Stimulated activated CD4-positive, alpha-beta T cell treated with anti-CD3 and anti-CD28 coated beads, TNF-alpha, amount 100 ng/mL, for 1 hour (primary cell): ENCODE measurements at regions not wholly inside any gene's neighbourhood (a gene's known extent, or its start where the extent isn't known, plus 50 kb on each side); places are given as distances from the start of the nearest gene placed in this dataset.
"Not testable (repeated sequence)": the region's sequence is repeated elsewhere in the genome, so short reads cannot be mapped to it uniquely, and the experiment has no call there.

Source experiments
- DNase-seq, 3 donors: peaks; one replicate each; pipeline ENCODE4 v3.0.0-alpha.2; 2020; ENCODE audit warnings: low read depth in 3 of 3, low spot score in 1 of 3

- no peak for DNase-seq
Measured at GRCh38 chr2:173467751-173468150, 113.1 kb downstream of the CDCA7 start.

GRCh38 chr2:173468266-173468793 lies 113.7 kb downstream of the CDCA7 start:
- DNase-seq = no peak

- DNase-seq = no peak
Measured at GRCh38 chr2:173472112-173472511, 117.4 kb downstream of the CDCA7 start.

GRCh38 chr2:173483137-173483536 lies 128.5 kb downstream of the CDCA7 start:
- DNase-seq = no peak

GRCh38 chr2:173488861-173489260 lies 134.2 kb downstream of the CDCA7 start:
- no peak for DNase-seq

GRCh38 chr2:173491418-173491817 lies 136.7 kb downstream of the CDCA7 start:
- DNase-seq = no peak

- no peak for DNase-seq
Measured at GRCh38 chr2:173493874-173494273, 139.2 kb downstream of the CDCA7 start.

- no peak for DNase-seq
Measured at GRCh38 chr2:173496746-173497145, 142.1 kb downstream of the CDCA7 start.

GRCh38 chr2:173500953-173501352 lies 146.3 kb downstream of the CDCA7 start:
- DNase-seq = no peak

- DNase-seq = no peak
Measured at GRCh38 chr2:173502296-173502695, 147.6 kb downstream of the CDCA7 start.

- no peak for DNase-seq
Measured at GRCh38 chr2:173511357-173511756, 156.7 kb downstream of the CDCA7 start.

- no peak for DNase-seq
Measured at GRCh38 chr2:173511942-173512341, 157.3 kb downstream of the CDCA7 start.

- no peak for DNase-seq
Measured at GRCh38 chr2:173513107-173513727, 158.5 kb downstream of the CDCA7 start.

GRCh38 chr2:173520918-173521317 lies 166.2 kb downstream of the CDCA7 start:
- DNase-seq = no peak

GRCh38 chr2:173521450-173522192 lies 166.9 kb downstream of the CDCA7 start:
- DNase-seq = no peak

- no peak for DNase-seq
Measured at GRCh38 chr2:173523497-173523896, 168.8 kb downstream of the CDCA7 start.

- no peak for DNase-seq
Measured at GRCh38 chr2:173524256-173524955, 169.7 kb downstream of the CDCA7 start.

GRCh38 chr2:173532732-173533531 lies 178.3 kb downstream of the CDCA7 start:
- DNase-seq = not testable (repeated sequence)

- DNase-seq = no peak
Measured at GRCh38 chr2:173537694-173538093, 183.0 kb downstream of the CDCA7 start.

- DNase-seq = no peak
Measured at GRCh38 chr2:173539615-173540014, 184.9 kb downstream of the CDCA7 start.
